GM12874 (cell line): ENCODE measurements at regions not wholly inside any gene's neighbourhood (a gene's known extent, or its start where the extent isn't known, plus 50 kb on each side); places are given as distances from the start of the nearest gene placed in this dataset.

Experiments
- CTCF ChIP-seq: IDR thresholded peaks from 2 replicates; pipeline ENCODE4 v1.5.1; 2011; ENCODE audit warnings: low read depth, mild to moderate bottlenecking, control low read depth, low read length, moderate library complexity; ENCODE audit not compliant: insufficient read depth

- TF ChIP-seq CTCF: no peak
These were observed 316.1 kb upstream of the ZFP42 start for GRCh38 chr4:187679450-187679849.

GRCh38 chr4:187685247-187685646 is 310.3 kb upstream of the ZFP42 start:
- no peak for TF ChIP-seq CTCF

GRCh38 chr4:187687697-187688096 is 307.9 kb upstream of the ZFP42 start:
- no peak for TF ChIP-seq CTCF

GRCh38 chr4:187692626-187693025 is 302.9 kb upstream of the ZFP42 start:
- TF ChIP-seq CTCF: no peak

GRCh38 chr4:187711586-187711985 is 284.0 kb upstream of the ZFP42 start:
- TF ChIP-seq CTCF: no peak

- no peak for TF ChIP-seq CTCF
These were observed 280.6 kb upstream of the ZFP42 start for GRCh38 chr4:187714957-187715356.

GRCh38 chr4:187715466-187715865 is 280.1 kb upstream of the ZFP42 start:
- TF ChIP-seq CTCF: no peak

- TF ChIP-seq CTCF: no peak
These were observed 271.1 kb upstream of the ZFP42 start for GRCh38 chr4:187724456-187724855.
